ENCODE measurements at regions not wholly inside any gene's neighbourhood (a gene's known extent, or its start where the extent isn't known, plus 50 kb on each side); places are given as distances from the start of the nearest gene placed in this dataset.

- peaks cover 10% of the 10 kb centered on the region for H3K9me3 Mint-ChIP-seq
Measured at GRCh38 chr2:100643906-100644501, 81.2 kb downstream of the PDCL3 start.

GRCh38 chr2:100645695-100646429, 83.1 kb downstream of the PDCL3 start:
- H3K27ac Mint-ChIP-seq, result peak overlapping the region in 2 of 3 experiments; percentile 40 to 56
- H3K4me1 Mint-ChIP-seq, result peaks cover 9% of the 10 kb centered on the region
- peaks cover 16% of the 10 kb centered on the region for H3K9me3 Mint-ChIP-seq
- H3K36me3 Mint-ChIP-seq (ENCODE audit: low read depth), result peaks cover 3% of the 10 kb centered on the region
- H3K27me3 Mint-ChIP-seq (ENCODE audit: low read depth), result peaks cover 19% of the 10 kb centered on the region
- TF ChIP-seq CTCF (IDR thresholded peaks at IDR 0.05; ENCODE audit: unreplicated experiment in 3 of 3), result no peak
- no peak overlapping the region for H3K4me3 Mint-ChIP-seq

More at GRCh38 chr2:100643906-100644501, 81.2 kb downstream of the PDCL3 start:
- TF ChIP-seq CTCF (IDR thresholded peaks at IDR 0.05; ENCODE audit: unreplicated experiment in 3 of 3), result no peak
- Mint-ChIP-seq H3K4me1 (peaks cover 9% of the 10 kb centered on the region), H3K27me3 (ENCODE audit: low read depth) (peaks cover 24% of the 10 kb centered on the region), H3K27ac (no peak overlapping the region), H3K36me3 (ENCODE audit: low read depth) (no peaks in the 10 kb centered on the region), H3K4me3 (no peak overlapping the region)

GRCh38 chr2:100647709-100648108, 84.9 kb downstream of the PDCL3 start:
- Mint-ChIP-seq H3K4me3 (no peak overlapping the region), H3K4me1 (peaks cover 9% of the 10 kb centered on the region), H3K27ac (no peak overlapping the region), H3K36me3 (ENCODE audit: low read depth) (peaks cover 3% of the 10 kb centered on the region), H3K27me3 (ENCODE audit: low read depth) (peaks cover 8% of the 10 kb centered on the region), H3K9me3 (peaks cover 20% of the 10 kb centered on the region)
- TF ChIP-seq CTCF (IDR thresholded peaks at IDR 0.05; ENCODE audit: unreplicated experiment in 3 of 3), result no peak

- H3K4me3 Mint-ChIP-seq, result no peak overlapping the region
- H3K36me3 Mint-ChIP-seq (ENCODE audit: low read depth), result peaks cover 3% of the 10 kb centered on the region
Measured at GRCh38 chr2:100650151-100650550, 87.4 kb downstream of the PDCL3 start.

GRCh38 chr2:100653449-100654035, 90.7 kb downstream of the PDCL3 start:
- no peak overlapping the region for H3K27ac Mint-ChIP-seq
- peaks cover 14% of the 10 kb centered on the region for H3K9me3 Mint-ChIP-seq
- peaks cover 15% of the 10 kb centered on the region for H3K27me3 Mint-ChIP-seq (ENCODE audit: low read depth)
- H3K4me3 Mint-ChIP-seq, result no peak overlapping the region
- H3K4me1 Mint-ChIP-seq, result no peaks in the 10 kb centered on the region
- TF ChIP-seq CTCF (IDR thresholded peaks at IDR 0.05; ENCODE audit: unreplicated experiment in 3 of 3), result no peak
- H3K36me3 Mint-ChIP-seq (ENCODE audit: low read depth), result peaks cover 3% of the 10 kb centered on the region

More at GRCh38 chr2:100650151-100650550, 87.4 kb downstream of the PDCL3 start:
- Mint-ChIP-seq H3K27ac (no peak overlapping the region), H3K9me3 (peaks cover 23% of the 10 kb centered on the region), H3K4me1 (peaks cover 9% of the 10 kb centered on the region), H3K27me3 (ENCODE audit: low read depth) (peaks cover 13% of the 10 kb centered on the region)
- no peak for TF ChIP-seq CTCF (IDR thresholded peaks at IDR 0.05; ENCODE audit: unreplicated experiment in 3 of 3)
